OCI-LY7 (cell line): ENCODE measurements at regions not wholly inside any gene's neighbourhood (a gene's known extent, or its start where the extent isn't known, plus 50 kb on each side); places are given as distances from the start of the nearest gene placed in this dataset.

Experiments used
- BruUV-seq: library from RNA; stranded (reverse); fragments of 400-500 nt; replicated peaks from 2 replicates; lab custom pipeline; 2021; lab: Mats Ljungman, UMichigan
- CTCF ChIA-PET: fragments of 300-600 bp; sonication (Branson Sonifier 250); formaldehyde crosslinking; loops from one replicate; lab custom pipeline; 2022; ENCODE audit warnings: antibody characterized with exemption; ENCODE audit not compliant: unreplicated experiment; lab: Charles Lee
- POLR2A ChIA-PET: fragments of 300-600 bp; sonication (Branson Sonifier 250); formaldehyde crosslinking; loops from one replicate; lab custom pipeline; 2022; ENCODE audit warnings: antibody characterized with exemption; lab: Charles Lee
- DNase-seq: peaks from one replicate; pipeline ENCODE4 v3.0.0-alpha.2; 2015; ENCODE audit warnings: low spot score
- H2AFZ ChIP-seq: fragments of 200-600 bp; sonication (generic), shearing (Covaris generic); 2 replicates; pipeline ENCODE4 v1.6.1; 2014; ENCODE audit warnings: mild to moderate bottlenecking, antibody characterized with exemption, low read length, moderate library complexity
- H3K27ac ChIP-seq: fragments of 200-600 bp; sonication (generic); 2 replicates; pipeline ENCODE4 v1.5.1; 2014; ENCODE audit warnings: mixed run types, low read depth, mild to moderate bottlenecking, moderate library complexity, low read length, inconsistent platforms; ENCODE audit not compliant: poor library complexity, severe bottlenecking
- H3K36me3 ChIP-seq: fragments of 200-600 bp; sonication (generic); 2 replicates; pipeline ENCODE4 v1.6.1; 2014; ENCODE audit warnings: mild to moderate bottlenecking, antibody characterized with exemption, low read length, moderate library complexity, mixed read lengths; ENCODE audit not compliant: insufficient read depth
- H3K4me1 ChIP-seq: fragments of 200-600 bp; sonication (generic); 2 replicates; pipeline ENCODE4 v1.5.1; 2014; ENCODE audit warnings: mild to moderate bottlenecking, low read length; ENCODE audit not compliant: insufficient read depth, poor library complexity, severe bottlenecking
- H3K4me2 ChIP-seq: fragments of 200-600 bp; sonication (generic); 2 replicates; pipeline ENCODE4 v1.6.1; 2014; ENCODE audit warnings: mild to moderate bottlenecking, low read length
- H3K4me3 ChIP-seq: fragments of 200-600 bp; sonication (generic); 2 replicates; pipeline ENCODE4 v1.5.1; 2014; ENCODE audit warnings: mild to moderate bottlenecking, low read depth, low read length; ENCODE audit not compliant: poor library complexity, severe bottlenecking
- H3K79me2 ChIP-seq: fragments of 200-600 bp; sonication (generic); 2 replicates; pipeline ENCODE4 v1.6.1; 2016; ENCODE audit warnings: low read depth, mild to moderate bottlenecking, low read length, moderate library complexity, mixed read lengths; ENCODE audit not compliant: insufficient read depth
- H3K9me2 ChIP-seq: fragments of 200-600 bp; sonication (generic); 2 replicates; pipeline ENCODE4 v1.6.1; 2016; ENCODE audit warnings: mild to moderate bottlenecking, low read length, mixed read lengths; ENCODE audit not compliant: insufficient read depth
- H3K9me3 ChIP-seq: fragments of 200-600 bp; sonication (generic); 2 replicates; pipeline ENCODE4 v1.6.1; 2014; ENCODE audit warnings: mild to moderate bottlenecking, mixed run types, low read length, mixed read lengths
- H4K20me1 ChIP-seq: fragments of 200-600 bp; sonication (generic); 2 replicates; pipeline ENCODE4 v1.6.1; 2014; ENCODE audit warnings: mild to moderate bottlenecking, antibody characterized with exemption, low read length, moderate library complexity, mixed read lengths; ENCODE audit not compliant: insufficient read depth
- EZH2phosphoT487 ChIP-seq: fragments of 200-600 bp; sonication (generic); IDR thresholded peaks from 2 replicates; pipeline ENCODE4 v1.6.1; 2018; ENCODE audit warnings: low read depth, borderline replicate concordance, mild to moderate bottlenecking, mixed run types, antibody characterized with exemption, low read length, moderate library complexity, mixed read lengths
- intact Hi-C: fragments of 100-400 bp; cut with micrococcal nuclease; formaldehyde crosslinking; loops from one replicate; pipeline ENCODE4 v1.10.0; 2022; ENCODE audit not compliant: unreplicated experiment
- TF ChIP-seq, protein P1 (sequence below): fragments of 200-600 bp; sonication (generic); conservative IDR thresholded peaks from 2 replicates; pipeline ENCODE4 v1.5.1; 2014; ENCODE audit warnings: mild to moderate bottlenecking, antibody characterized with exemption, low read length, moderate library complexity, mixed read lengths

DNA sequence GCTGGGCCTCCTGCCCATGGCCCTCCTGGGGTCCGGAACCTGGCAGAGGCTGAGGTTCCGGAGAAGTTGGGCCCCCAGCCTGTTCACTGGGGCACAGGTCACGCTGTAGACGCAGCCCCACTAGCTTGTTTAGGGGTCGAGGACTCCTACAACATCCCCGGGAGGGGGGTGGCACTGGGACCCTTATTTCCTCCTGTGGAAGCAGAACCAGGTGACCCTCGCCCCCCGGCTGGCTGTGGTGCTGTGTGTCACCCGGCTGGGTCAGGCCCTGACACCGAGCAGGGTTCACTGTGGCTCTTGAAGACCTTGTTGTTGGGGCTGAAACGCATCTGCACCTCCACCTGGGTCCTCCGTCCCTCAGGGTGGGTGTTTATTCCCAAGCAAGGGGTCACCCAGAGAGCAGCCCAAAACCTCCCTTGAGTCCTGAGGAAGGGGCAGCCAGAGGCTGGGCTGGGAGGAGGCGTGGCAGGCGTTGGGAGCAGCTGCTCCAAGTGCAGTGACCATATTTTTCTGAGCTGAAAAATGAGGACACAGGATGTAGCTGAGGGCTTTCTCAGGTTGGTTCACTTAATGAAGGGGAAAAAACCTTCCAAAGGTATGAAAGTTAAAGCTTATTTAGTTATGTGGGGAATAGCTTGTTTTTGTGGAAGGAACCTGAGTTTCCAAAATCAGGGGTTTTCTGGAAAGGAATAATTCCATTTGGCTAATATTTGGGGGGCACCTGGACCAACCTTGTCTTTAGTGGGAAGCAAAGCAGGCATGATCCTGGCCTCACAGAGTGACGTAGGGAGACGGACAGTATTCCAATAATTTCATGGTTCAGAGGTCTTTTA lies 164.7 kb upstream of the IER5L start:
- no peak overlapping the region for H3K27ac ChIP-seq
- no peaks in the 10 kb centered on the region for H3K9me3 ChIP-seq
- BruUV-seq = no TSS peak
- no peaks in the 10 kb centered on the region for H4K20me1 ChIP-seq
- DNase-seq = no peak
- no peak overlapping the region for H3K4me2 ChIP-seq
- peaks cover 7% of the 10 kb centered on the region for H3K4me1 ChIP-seq
- intact Hi-C loops = no loop called here
- no peaks in the 10 kb centered on the region for H3K36me3 ChIP-seq
- POLR2A ChIA-PET = no interaction called here
- H3K4me3 ChIP-seq = no peak overlapping the region
- CTCF ChIA-PET = no interaction called here
- no peaks in the 10 kb centered on the region for H3K79me2 ChIP-seq
- no peak for TF ChIP-seq EZH2phosphoT487
- TF ChIP-seq, protein P1, sequence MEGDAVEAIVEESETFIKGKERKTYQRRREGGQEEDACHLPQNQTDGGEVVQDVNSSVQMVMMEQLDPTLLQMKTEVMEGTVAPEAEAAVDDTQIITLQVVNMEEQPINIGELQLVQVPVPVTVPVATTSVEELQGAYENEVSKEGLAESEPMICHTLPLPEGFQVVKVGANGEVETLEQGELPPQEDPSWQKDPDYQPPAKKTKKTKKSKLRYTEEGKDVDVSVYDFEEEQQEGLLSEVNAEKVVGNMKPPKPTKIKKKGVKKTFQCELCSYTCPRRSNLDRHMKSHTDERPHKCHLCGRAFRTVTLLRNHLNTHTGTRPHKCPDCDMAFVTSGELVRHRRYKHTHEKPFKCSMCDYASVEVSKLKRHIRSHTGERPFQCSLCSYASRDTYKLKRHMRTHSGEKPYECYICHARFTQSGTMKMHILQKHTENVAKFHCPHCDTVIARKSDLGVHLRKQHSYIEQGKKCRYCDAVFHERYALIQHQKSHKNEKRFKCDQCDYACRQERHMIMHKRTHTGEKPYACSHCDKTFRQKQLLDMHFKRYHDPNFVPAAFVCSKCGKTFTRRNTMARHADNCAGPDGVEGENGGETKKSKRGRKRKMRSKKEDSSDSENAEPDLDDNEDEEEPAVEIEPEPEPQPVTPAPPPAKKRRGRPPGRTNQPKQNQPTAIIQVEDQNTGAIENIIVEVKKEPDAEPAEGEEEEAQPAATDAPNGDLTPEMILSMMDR = no peak
- H2AFZ ChIP-seq = no peak overlapping the region
- no peaks in the 10 kb centered on the region for H3K9me2 ChIP-seq

DNA sequence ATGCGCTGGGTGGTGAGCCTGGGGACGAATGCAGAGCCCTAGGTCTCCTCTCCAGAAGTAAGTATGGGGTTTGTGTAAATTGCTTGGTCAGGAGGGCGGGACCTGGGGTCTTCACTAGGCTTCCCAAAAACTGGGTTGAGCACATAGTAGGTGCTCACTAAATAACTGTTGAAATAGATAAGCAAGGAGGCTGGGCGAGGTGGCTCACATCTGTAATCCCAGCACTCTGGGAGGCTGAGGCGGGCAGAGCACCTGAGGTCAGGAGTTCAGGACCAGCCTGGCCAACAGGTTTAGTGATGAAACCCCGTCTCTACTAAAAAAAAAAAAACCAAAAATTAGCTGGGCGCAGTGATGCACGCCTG lies 163.9 kb upstream of the IER5L start:
- Histone ChIP-seq H4K20me1 (no peaks in the 10 kb centered on the region), H3K27ac (no peak overlapping the region), H3K79me2 (no peaks in the 10 kb centered on the region), H3K36me3 (no peaks in the 10 kb centered on the region), H3K9me3 (no peaks in the 10 kb centered on the region), H3K4me2 (no peak overlapping the region), H3K4me1 (peaks cover 9% of the 10 kb centered on the region), H3K9me2 (no peaks in the 10 kb centered on the region), H3K4me3 (no peak overlapping the region), H2AFZ (no peak overlapping the region)
- CTCF ChIA-PET = no interaction called here
- no TSS peak for BruUV-seq
- POLR2A ChIA-PET = no interaction called here
- TF ChIP-seq, protein P1 = no peak
- TF ChIP-seq EZH2phosphoT487 = no peak
- DNase-seq = no peak
- intact Hi-C loops = no loop called here
